KMS-11 (cell line): ENCODE measurements at regions not wholly inside any gene's neighbourhood (a gene's known extent, or its start where the extent isn't known, plus 50 kb on each side); places are given as distances from the start of the nearest gene placed in this dataset.

Experiments
- H2AFZ ChIP-seq: fragments of 200-600 bp; sonication (generic); 2 replicates; pipeline ENCODE4 v1.6.1; 2016; ENCODE audit warnings: antibody characterized with exemption, mixed run types, low read depth
- H3K27ac ChIP-seq: fragments of 200-600 bp; sonication (generic); 2 replicates; pipeline ENCODE4 v1.6.1; 2016; ENCODE audit warnings: mild to moderate bottlenecking, mixed run types
- H3K27me3 ChIP-seq: fragments of 200-600 bp; sonication (generic); 2 replicates; pipeline ENCODE4 v1.6.1; 2017; ENCODE audit warnings: mild to moderate bottlenecking, low read depth, mixed run types, moderate library complexity; ENCODE audit not compliant: insufficient read depth
- H3K36me3 ChIP-seq: fragments of 200-600 bp; sonication (generic); 2 replicates; pipeline ENCODE4 v1.6.1; 2017; ENCODE audit warnings: mild to moderate bottlenecking, mixed run types; ENCODE audit not compliant: insufficient read depth
- H3K4me1 ChIP-seq: fragments of 200-600 bp; sonication (generic); 2 replicates; pipeline ENCODE4 v1.6.1; 2016; ENCODE audit warnings: mild to moderate bottlenecking, low read depth, mixed run types; ENCODE audit not compliant: poor library complexity, severe bottlenecking
- H3K4me2 ChIP-seq: fragments of 200-600 bp; sonication (generic); 2 replicates; pipeline ENCODE4 v1.7.0; 2016; ENCODE audit warnings: mild to moderate bottlenecking, mixed run types
- H3K4me3 ChIP-seq: fragments of 200-600 bp; sonication (generic); IDR thresholded peaks from 2 replicates; pipeline ENCODE4 v1.6.1; 2017; ENCODE audit warnings: low read depth, low read length, mixed read lengths; ENCODE audit not compliant: insufficient read depth
- H3K79me2 ChIP-seq: fragments of 200-600 bp; sonication (generic); 2 replicates; pipeline ENCODE4 v1.6.1; 2016; ENCODE audit warnings: low read depth, mixed run types; ENCODE audit not compliant: insufficient read depth
- H3K9ac ChIP-seq: fragments of 200-600 bp; sonication (generic); 2 replicates; pipeline ENCODE4 v1.6.1; 2016; ENCODE audit warnings: mild to moderate bottlenecking, mixed run types
- H4K20me1 ChIP-seq: fragments of 200-600 bp; sonication (generic); 2 replicates; pipeline ENCODE4 v1.6.1; 2016; ENCODE audit warnings: mild to moderate bottlenecking, mixed run types; ENCODE audit not compliant: insufficient read depth
- CTCF ChIP-seq: fragments of 200-600 bp; sonication (generic); conservative IDR thresholded peaks from 2 replicates; pipeline ENCODE4 v1.6.1; 2017; ENCODE audit warnings: low read depth, mild to moderate bottlenecking, antibody characterized with exemption, low read length, moderate library complexity, mixed read lengths

GRCh38 chr3:43882976-43883680 lies 192.4 kb downstream of the ABHD5 start:
- Histone ChIP-seq H3K27me3 (no peaks in the 10 kb centered on the region), H3K4me2 (no peak overlapping the region), H2AFZ (no peak overlapping the region), H3K36me3 (no peaks in the 10 kb centered on the region), H3K79me2 (no peaks in the 10 kb centered on the region), H3K4me1 (no peaks in the 10 kb centered on the region), H3K9ac (no peak overlapping the region), H3K4me3 (no peak overlapping the region), H3K27ac (no peak overlapping the region), H4K20me1 (no peaks in the 10 kb centered on the region)
- no peak for TF ChIP-seq CTCF

- Histone ChIP-seq H3K79me2 (no peaks in the 10 kb centered on the region), H3K36me3 (no peaks in the 10 kb centered on the region), H2AFZ (no peak overlapping the region), H3K27me3 (no peaks in the 10 kb centered on the region), H3K4me1 (no peaks in the 10 kb centered on the region), H4K20me1 (no peaks in the 10 kb centered on the region), H3K27ac (no peak overlapping the region), H3K4me2 (no peak overlapping the region), H3K9ac (no peak overlapping the region), H3K4me3 (no peak overlapping the region)
- TF ChIP-seq CTCF, result no peak
Observed at GRCh38 chr3:43883729-43884396, 193.1 kb downstream of the ABHD5 start.

GRCh38 chr3:43884581-43884980 lies 193.8 kb downstream of the ABHD5 start:
- H3K4me3 ChIP-seq, result no peak overlapping the region
- no peaks in the 10 kb centered on the region for H3K79me2 ChIP-seq
- H3K27me3 ChIP-seq, result no peaks in the 10 kb centered on the region
- H3K4me2 ChIP-seq, result no peak overlapping the region
- no peak overlapping the region for H3K27ac ChIP-seq
- no peaks in the 10 kb centered on the region for H4K20me1 ChIP-seq
- no peaks in the 10 kb centered on the region for H3K4me1 ChIP-seq
- H3K9ac ChIP-seq, result no peak overlapping the region
- no peaks in the 10 kb centered on the region for H3K36me3 ChIP-seq
- H2AFZ ChIP-seq, result no peak overlapping the region
- TF ChIP-seq CTCF, result no peak

- no peak overlapping the region for H3K27ac ChIP-seq
- H3K4me2 ChIP-seq, result no peak overlapping the region
- TF ChIP-seq CTCF, result no peak
- H3K9ac ChIP-seq, result no peak overlapping the region
- H4K20me1 ChIP-seq, result no peaks in the 10 kb centered on the region
- H3K4me3 ChIP-seq, result no peak overlapping the region
- no peaks in the 10 kb centered on the region for H3K4me1 ChIP-seq
- no peaks in the 10 kb centered on the region for H3K36me3 ChIP-seq
- H3K27me3 ChIP-seq, result no peaks in the 10 kb centered on the region
- no peaks in the 10 kb centered on the region for H3K79me2 ChIP-seq
- no peak overlapping the region for H2AFZ ChIP-seq
Observed at GRCh38 chr3:43885908-43886618, 195.3 kb downstream of the ABHD5 start.
